OCI-LY7 (cell line): ENCODE measurements at regions not wholly inside any gene's neighbourhood (a gene's known extent, or its start where the extent isn't known, plus 50 kb on each side); places are given as distances from the start of the nearest gene placed in this dataset.

Source experiments
- BruUV-seq: library from RNA; stranded (reverse); fragments of 400-500 nt; replicated peaks from 2 replicates; lab custom pipeline; 2021; lab: Mats Ljungman, UMichigan
- CTCF ChIA-PET: fragments of 300-600 bp; sonication (Branson Sonifier 250); formaldehyde crosslinking; loops from one replicate; lab custom pipeline; 2022; ENCODE audit warnings: antibody characterized with exemption; ENCODE audit not compliant: unreplicated experiment; lab: Charles Lee
- POLR2A ChIA-PET: fragments of 300-600 bp; sonication (Branson Sonifier 250); formaldehyde crosslinking; loops from one replicate; lab custom pipeline; 2022; ENCODE audit warnings: antibody characterized with exemption; lab: Charles Lee
- DNase-seq: peaks from one replicate; pipeline ENCODE4 v3.0.0-alpha.2; 2015; ENCODE audit warnings: low spot score
- H2AFZ ChIP-seq: fragments of 200-600 bp; sonication (generic), shearing (Covaris generic); 2 replicates; pipeline ENCODE4 v1.6.1; 2014; ENCODE audit warnings: mild to moderate bottlenecking, antibody characterized with exemption, low read length, moderate library complexity
- H3K27ac ChIP-seq: fragments of 200-600 bp; sonication (generic); 2 replicates; pipeline ENCODE4 v1.5.1; 2014; ENCODE audit warnings: mixed run types, low read depth, mild to moderate bottlenecking, moderate library complexity, low read length, inconsistent platforms; ENCODE audit not compliant: poor library complexity, severe bottlenecking
- H3K36me3 ChIP-seq: fragments of 200-600 bp; sonication (generic); 2 replicates; pipeline ENCODE4 v1.6.1; 2014; ENCODE audit warnings: mild to moderate bottlenecking, antibody characterized with exemption, low read length, moderate library complexity, mixed read lengths; ENCODE audit not compliant: insufficient read depth
- H3K4me1 ChIP-seq: fragments of 200-600 bp; sonication (generic); 2 replicates; pipeline ENCODE4 v1.5.1; 2014; ENCODE audit warnings: mild to moderate bottlenecking, low read length; ENCODE audit not compliant: insufficient read depth, poor library complexity, severe bottlenecking
- H3K4me2 ChIP-seq: fragments of 200-600 bp; sonication (generic); 2 replicates; pipeline ENCODE4 v1.6.1; 2014; ENCODE audit warnings: mild to moderate bottlenecking, low read length
- H3K4me3 ChIP-seq: fragments of 200-600 bp; sonication (generic); 2 replicates; pipeline ENCODE4 v1.5.1; 2014; ENCODE audit warnings: mild to moderate bottlenecking, low read depth, low read length; ENCODE audit not compliant: poor library complexity, severe bottlenecking
- H3K79me2 ChIP-seq: fragments of 200-600 bp; sonication (generic); 2 replicates; pipeline ENCODE4 v1.6.1; 2016; ENCODE audit warnings: low read depth, mild to moderate bottlenecking, low read length, moderate library complexity, mixed read lengths; ENCODE audit not compliant: insufficient read depth
- H3K9me2 ChIP-seq: fragments of 200-600 bp; sonication (generic); 2 replicates; pipeline ENCODE4 v1.6.1; 2016; ENCODE audit warnings: mild to moderate bottlenecking, low read length, mixed read lengths; ENCODE audit not compliant: insufficient read depth
- H3K9me3 ChIP-seq: fragments of 200-600 bp; sonication (generic); 2 replicates; pipeline ENCODE4 v1.6.1; 2014; ENCODE audit warnings: mild to moderate bottlenecking, mixed run types, low read length, mixed read lengths
- H4K20me1 ChIP-seq: fragments of 200-600 bp; sonication (generic); 2 replicates; pipeline ENCODE4 v1.6.1; 2014; ENCODE audit warnings: mild to moderate bottlenecking, antibody characterized with exemption, low read length, moderate library complexity, mixed read lengths; ENCODE audit not compliant: insufficient read depth
- CTCF ChIP-seq: fragments of 200-600 bp; sonication (generic); conservative IDR thresholded peaks from 2 replicates; pipeline ENCODE4 v1.5.1; 2014; ENCODE audit warnings: mild to moderate bottlenecking, antibody characterized with exemption, low read length, moderate library complexity, mixed read lengths
- EZH2phosphoT487 ChIP-seq: fragments of 200-600 bp; sonication (generic); IDR thresholded peaks from 2 replicates; pipeline ENCODE4 v1.6.1; 2018; ENCODE audit warnings: low read depth, borderline replicate concordance, mild to moderate bottlenecking, mixed run types, antibody characterized with exemption, low read length, moderate library complexity, mixed read lengths
- intact Hi-C: fragments of 100-400 bp; cut with micrococcal nuclease; formaldehyde crosslinking; loops from one replicate; pipeline ENCODE4 v1.10.0; 2022; ENCODE audit not compliant: unreplicated experiment

GRCh38 chrX:73768886-73769285 lies 83.6 kb downstream of the XIST start:
- Histone ChIP-seq H4K20me1 (no peaks in the 10 kb centered on the region), H3K4me2 (no peak overlapping the region), H3K27ac (no peak overlapping the region), H3K36me3 (no peaks in the 10 kb centered on the region), H2AFZ (no peak overlapping the region), H3K4me1 (no peaks in the 10 kb centered on the region), H3K9me2 (no peaks in the 10 kb centered on the region), H3K9me3 (no peaks in the 10 kb centered on the region), H3K4me3 (no peak overlapping the region), H3K79me2 (no peaks in the 10 kb centered on the region)
- no peak for DNase-seq
- no peak for TF ChIP-seq EZH2phosphoT487
- ChIA-PET CTCF (no interaction called here), POLR2A (no interaction called here)
- no TSS peak for BruUV-seq
- intact Hi-C loops, result no loop called here

- ChIA-PET CTCF (no interaction called here), POLR2A (no interaction called here)
- H3K79me2 ChIP-seq, result no peaks in the 10 kb centered on the region
- TF ChIP-seq CTCF, result no peak
- no peak for TF ChIP-seq EZH2phosphoT487
- H2AFZ ChIP-seq, result no peak overlapping the region
- no peaks in the 10 kb centered on the region for H3K36me3 ChIP-seq
- no peak overlapping the region for H3K4me3 ChIP-seq
- DNase-seq, result no peak
- H3K4me1 ChIP-seq, result no peaks in the 10 kb centered on the region
- H3K9me2 ChIP-seq, result no peaks in the 10 kb centered on the region
- intact Hi-C loops, result no loop called here
- BruUV-seq, result no TSS peak
- no peaks in the 10 kb centered on the region for H4K20me1 ChIP-seq
- no peak overlapping the region for H3K4me2 ChIP-seq
- no peaks in the 10 kb centered on the region for H3K9me3 ChIP-seq
- no peak overlapping the region for H3K27ac ChIP-seq
Observed at GRCh38 chrX:73768160-73768559, 84.4 kb downstream of the XIST start.

- Histone ChIP-seq H3K4me1 (no peaks in the 10 kb centered on the region), H2AFZ (no peak overlapping the region), H3K36me3 (no peaks in the 10 kb centered on the region), H4K20me1 (no peaks in the 10 kb centered on the region), H3K27ac (no peak overlapping the region), H3K4me3 (no peak overlapping the region), H3K9me3 (no peaks in the 10 kb centered on the region), H3K4me2 (no peak overlapping the region), H3K79me2 (no peaks in the 10 kb centered on the region), H3K9me2 (no peaks in the 10 kb centered on the region)
- no peak for DNase-seq
- POLR2A ChIA-PET, result no interaction called here
- BruUV-seq, result no TSS peak
- CTCF ChIA-PET, result no interaction called here
- intact Hi-C loops, result no loop called here
- TF ChIP-seq CTCF (no peak), EZH2phosphoT487 (no peak)
Observed at GRCh38 chrX:73767017-73767416, 85.5 kb downstream of the XIST start.
